SK-N-DZ (cell line): ENCODE measurements at regions not wholly inside any gene's neighbourhood (a gene's known extent, or its start where the extent isn't known, plus 50 kb on each side); places are given as distances from the start of the nearest gene placed in this dataset.
"Not testable (repeated sequence)": the region's sequence is repeated elsewhere in the genome, so short reads cannot be mapped to it uniquely, and the experiment has no call there.

Source experiments
- DNase-seq: peaks from one replicate; pipeline ENCODE4 v3.0.0-alpha.2; 2015; ENCODE audit warnings: low spot score

DNA sequence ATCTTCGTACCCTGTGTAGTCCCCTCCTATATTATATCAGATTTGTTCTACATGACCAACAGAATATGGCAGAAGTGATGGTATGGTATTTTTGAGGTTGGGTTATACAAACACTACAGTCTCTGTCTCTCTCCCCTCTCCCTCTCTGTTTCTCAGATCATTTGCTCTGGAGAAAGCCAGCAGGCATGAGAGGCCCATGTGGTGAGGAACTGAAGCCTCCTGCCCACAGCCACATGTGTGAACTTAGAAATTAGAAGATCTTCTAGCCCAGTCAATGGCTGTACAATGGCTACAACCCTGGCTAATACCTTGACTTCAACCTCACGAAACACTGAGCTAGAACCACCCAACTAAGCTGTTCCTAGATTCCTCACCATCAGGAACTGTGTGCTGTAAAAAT, 250.6 kb downstream of the SMAD2 start:
- no peak for DNase-seq

DNA sequence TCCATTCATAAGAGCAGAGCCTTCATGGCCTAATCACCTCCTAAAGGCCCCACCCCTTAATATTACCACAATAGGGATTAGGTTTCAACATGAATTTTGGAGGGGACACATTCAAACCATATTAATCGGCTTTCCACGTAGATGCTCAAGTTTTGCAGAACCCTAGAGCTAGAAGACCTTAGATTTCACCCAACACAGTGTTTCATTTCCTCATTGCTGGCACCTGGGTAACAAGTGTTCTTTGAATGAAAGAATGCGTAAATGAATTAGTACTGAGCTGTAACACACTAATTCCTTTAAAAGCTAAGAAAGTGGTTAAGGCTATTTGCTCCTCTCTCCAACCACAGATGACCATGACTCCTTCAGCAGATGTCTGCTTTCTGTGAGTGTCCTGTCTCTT, 252.5 kb downstream of the SMAD2 start:
- no peak for DNase-seq

DNA sequence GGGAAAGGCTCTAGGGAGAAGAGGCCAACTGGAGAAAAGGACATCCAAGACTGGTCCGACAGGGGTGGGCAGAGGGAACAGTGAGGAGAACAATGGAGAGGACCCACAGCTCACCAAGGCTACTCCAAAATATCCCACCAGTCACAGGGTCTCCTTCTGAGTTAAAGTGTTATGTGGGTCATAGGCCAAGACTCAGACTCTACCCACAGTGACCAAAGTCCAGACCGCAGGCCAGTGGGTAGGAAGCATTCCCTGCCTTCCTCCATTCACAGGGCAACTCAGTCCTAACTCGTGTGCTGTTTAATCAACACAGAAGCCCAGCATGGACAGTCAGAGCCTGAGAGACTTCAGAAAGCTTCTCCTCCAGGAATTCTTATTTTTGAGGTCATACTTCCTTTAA, 260.6 kb downstream of the SMAD2 start:
- no peak for DNase-seq

DNA sequence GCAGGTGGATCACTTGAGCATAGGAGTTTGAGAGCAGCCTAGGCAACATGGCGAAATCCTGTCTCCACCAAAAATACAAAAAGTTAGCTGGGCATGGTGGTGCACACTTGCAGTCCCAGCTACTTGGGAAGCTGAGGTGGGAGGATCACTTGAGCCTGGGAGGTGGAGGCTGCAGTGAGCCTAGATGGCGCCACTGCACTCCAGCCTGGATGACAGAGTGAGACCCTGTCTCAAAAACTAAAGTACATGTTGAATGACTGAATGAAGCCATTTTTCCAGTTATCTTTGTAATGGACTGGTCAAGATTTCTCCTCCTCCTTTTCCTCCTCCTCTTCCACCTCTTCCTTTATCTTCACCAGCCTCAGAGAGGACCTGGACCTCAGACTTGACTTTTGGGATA, 272.0 kb downstream of the SMAD2 start:
- DNase-seq: no peak

DNA sequence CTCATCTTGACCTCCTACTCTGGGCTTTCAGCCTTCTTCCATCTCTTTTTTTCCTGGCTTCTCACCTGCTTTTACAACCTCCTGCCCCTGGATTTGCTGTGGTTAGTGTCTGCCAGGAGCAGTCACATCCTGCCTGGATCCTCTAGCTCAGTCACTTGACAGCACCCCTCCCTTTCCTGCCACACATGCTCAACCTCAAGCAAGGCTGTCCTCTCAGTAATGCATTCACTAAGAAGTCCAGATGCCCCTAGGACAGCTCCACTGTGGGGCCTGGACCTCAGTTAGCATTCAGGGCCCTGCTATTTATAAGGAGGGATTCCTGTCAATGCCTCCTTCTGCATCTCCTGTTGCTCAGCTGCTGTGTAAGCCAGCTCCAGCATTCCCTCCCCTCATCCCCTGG, 275.5 kb downstream of the SMAD2 start:
- no peak for DNase-seq

DNA sequence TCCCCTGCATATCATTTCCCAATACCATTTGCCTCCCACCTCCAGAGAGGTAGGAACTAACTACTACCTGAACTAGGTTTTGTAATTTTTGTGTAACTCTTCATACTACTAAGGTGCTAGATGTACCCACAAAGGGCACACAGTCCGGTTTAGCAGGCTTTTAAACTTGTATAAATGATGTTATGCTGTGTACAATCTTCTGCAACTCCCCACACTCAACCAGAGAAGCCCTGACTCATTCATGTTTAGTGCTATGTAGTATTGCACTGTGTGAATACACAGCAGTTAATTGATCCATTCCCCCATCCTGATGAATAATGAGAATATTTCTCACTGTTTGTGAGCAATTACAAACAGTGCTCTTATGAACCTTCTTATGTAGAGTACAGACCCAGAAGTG, 285.6 kb downstream of the SMAD2 start:
- no peak for DNase-seq

DNA sequence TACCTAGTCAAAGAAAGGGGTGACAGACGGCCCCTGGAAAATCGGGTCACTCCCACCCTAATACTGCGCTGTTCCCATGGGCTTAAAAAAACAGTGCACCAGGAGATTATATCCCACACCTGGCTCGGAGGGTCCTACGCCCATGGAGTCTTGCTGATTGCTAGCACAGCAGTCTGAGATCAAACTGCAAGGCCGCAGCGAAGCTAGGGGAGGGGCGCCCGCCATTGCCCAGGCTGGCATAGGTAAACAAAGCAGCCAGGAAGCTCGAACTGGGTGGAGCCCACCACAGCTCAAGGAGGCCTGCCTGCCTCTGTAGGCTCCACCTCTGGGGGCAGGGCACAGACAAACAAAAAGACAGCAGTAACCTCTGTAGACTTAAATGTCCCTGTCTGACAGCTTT, 292.9 kb downstream of the SMAD2 start:
- DNase-seq: not testable (repeated sequence)

DNA sequence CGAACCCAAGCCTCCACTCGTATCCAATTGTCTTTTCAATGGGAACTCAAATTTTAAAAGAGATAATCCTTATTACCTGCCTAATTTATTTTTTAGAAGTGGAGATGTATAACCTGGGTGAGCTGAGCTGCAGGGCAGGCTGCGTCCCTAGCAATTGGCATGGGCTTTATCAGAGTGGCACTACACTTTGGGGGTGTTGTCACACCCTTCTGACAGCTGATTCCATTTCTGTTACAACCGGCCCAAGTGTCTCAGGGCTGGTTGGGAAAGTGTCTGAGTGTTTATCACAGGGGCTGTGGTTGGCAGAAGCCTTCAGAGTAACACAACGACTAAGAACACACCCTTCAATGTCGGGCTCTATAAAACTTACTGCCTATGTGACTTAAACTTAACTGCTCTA, 295.0 kb downstream of the SMAD2 start:
- DNase-seq: no peak

DNA sequence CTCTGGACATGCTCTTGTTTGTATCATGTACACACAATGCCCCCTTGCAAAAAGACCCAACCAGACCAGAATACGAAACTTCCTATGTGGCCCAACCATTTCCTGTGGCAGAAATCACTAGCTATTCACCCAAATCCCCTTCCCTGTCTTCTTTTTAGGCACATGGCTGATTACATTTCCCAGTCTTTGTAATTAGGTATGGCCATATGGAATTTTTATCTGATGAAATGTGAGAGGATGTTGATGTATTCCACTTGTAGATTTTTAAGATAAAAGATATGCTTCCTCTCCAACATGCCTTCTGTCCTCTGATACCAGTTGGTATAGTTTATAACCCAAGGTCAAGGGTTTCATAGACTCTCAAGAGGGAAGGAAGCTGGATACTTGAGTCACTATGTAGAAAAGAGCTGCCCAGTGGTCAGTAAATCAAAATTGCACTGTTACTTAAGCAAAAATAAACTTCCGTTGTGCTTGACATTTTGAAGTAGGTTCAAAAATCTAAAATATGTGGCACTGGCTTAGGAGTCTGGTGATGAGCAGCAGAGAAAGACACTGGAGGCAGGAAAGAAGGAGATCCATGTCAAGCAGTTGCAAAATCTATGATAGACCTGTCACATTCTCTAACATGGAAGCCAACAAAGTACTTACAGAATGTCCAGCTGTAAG, 297.4 kb downstream of the SMAD2 start:
- DNase-seq: peak; percentile 3

DNA sequence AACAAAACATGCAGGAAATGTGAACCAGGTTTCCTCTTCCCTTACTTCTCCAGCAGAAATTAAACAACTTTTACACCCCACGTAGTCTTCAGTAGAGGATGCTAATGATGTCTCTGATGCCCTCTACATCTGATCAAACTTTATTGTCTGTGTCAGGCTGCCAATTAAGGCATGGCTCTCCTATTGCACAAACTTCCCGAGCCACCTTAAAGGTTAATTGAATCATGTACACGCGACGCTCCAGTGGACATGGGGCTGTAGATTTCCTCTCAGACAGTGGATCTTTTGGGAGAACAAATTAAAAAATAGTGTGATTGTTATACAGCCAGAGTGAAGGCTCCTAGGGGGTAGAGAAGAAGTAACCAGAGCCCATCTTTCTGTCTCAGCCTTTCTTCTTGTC, 301.6 kb downstream of the SMAD2 start:
- no peak for DNase-seq

DNA sequence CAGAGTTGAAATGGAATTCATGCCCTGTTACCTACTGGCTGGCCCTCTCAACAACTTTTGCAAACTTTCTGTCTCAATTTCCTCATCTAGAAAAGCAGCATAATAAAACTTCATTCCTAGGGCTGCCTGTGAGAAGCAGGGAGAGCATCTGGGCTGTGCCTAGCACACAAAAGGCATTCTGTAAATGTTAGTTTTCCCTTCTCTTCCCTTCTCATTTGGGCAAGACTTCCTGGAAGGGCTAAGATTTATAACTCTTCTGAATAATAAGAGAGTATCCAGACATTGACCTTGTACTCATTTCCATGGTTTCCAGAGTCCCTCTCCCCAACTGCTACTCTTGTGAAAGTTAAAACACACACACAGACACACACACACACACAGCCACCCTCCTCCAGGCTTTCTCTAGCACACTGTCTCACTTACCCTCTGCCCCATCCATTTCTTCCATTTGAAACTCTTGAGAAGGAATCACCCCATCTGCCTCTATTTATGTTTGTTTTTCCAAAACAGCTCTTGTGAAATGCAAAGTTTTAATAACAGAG, 302.1 kb downstream of the SMAD2 start:
- no peak for DNase-seq

DNA sequence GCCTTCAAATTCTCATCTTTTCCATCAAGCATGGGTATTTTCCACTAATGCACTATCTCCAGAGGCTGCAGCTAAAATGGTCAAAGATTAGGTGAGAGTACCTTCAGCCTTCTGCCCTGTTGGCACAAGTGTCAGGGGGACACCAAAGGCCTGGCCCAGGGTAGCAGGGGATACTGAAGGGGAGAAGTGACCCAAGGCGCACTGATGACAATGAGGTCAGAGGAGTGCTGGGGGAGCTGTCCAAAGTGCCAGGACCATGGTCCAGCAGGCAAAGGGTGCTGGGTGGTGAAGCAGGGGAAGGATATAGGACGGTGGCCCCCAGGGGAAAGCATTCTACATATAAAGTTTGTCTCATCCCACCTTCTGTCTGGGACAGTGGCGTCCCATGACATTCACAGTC, 303.4 kb downstream of the SMAD2 start:
- DNase-seq: no peak

DNA sequence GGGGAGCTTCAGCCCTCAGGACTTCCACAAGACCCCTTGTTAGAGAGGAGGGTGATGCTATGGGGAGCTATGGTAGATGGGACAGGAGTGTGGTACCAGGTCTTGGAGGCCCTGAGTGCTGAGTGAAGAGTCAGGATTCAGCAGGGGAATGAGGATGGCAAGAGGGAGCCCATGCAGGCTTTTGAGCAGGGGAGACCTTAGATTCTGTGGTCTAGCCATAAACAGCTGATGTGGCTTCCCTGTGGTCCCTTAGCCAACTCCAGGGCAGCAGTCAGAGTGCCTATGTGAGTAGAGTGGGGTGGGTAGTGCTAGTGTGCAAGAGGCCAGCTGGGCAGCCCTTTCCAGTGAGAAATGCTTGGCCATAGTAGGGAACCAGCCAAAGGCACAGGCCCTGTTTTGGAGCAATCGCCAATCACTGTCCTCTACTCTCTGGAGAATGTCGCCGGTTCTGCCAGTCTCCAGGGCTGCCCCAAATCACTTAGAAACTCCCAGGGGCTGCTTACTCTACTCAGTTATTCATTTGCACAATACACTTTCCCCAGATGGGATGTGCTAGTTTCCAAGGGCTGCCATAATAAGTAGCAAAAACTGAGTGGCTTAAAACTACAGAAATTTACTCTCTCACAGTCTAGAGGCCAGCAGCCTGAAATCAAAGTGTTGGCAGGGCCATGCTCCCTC, 310.5 kb downstream of the SMAD2 start:
- no peak for DNase-seq

DNA sequence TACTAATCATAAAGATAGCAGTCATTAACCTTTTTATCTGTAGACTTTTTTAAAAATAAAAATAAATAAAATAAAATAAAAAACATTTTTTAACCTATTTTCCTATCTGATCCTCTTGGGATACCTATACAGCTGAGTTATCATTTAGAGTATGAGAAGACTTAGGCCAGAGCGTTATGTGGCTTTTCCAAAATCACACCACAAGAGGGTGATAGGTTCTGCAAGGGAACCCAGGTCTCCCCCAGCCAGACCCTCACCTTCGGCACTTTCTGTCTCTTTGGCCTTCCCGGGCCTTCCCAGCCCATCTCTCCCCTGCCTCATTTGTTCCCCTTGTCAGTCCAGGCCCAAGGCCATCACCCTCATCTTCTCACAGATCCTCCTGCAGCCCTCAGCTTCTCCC, 311.7 kb downstream of the SMAD2 start:
- no peak for DNase-seq

DNA sequence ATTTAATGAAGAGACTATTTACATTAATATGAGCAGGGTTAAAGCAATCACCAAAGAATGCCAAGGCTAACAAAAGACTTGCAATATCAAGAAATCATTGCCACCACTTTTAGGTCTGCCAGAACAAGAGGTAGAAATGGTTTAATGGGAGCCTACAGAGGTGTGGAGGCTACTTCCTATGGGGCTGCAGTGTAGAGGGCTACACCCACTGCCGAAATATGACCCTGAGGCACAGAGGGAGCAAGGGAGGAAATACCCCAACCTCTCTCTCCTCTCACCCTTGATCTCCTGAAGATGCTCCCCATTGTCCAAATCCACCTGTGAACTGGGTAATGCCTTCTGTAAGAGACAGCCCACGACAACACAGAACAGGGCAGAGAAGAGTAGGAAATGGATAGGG, 315.4 kb downstream of the SMAD2 start:
- no peak for DNase-seq

DNA sequence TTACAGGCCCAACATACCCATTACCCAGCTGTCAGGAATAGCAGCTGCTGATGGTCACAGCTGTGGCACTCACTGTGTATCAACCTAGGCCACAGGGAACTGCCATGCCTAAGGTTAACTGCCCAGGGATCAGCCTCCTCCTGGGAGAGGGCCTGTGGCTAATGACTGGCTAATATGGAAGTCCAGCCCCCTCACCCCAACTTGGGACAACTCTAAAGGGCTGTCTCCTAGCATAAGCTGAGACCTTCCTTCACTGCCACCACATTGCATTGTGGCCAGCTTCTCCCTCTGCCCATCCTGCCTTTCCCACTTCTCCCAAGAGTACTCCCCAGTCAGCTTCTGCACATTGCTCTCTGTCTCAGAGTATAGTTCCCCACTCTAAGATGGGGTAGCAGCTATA, 316.5 kb downstream of the SMAD2 start:
- no peak for DNase-seq

DNA sequence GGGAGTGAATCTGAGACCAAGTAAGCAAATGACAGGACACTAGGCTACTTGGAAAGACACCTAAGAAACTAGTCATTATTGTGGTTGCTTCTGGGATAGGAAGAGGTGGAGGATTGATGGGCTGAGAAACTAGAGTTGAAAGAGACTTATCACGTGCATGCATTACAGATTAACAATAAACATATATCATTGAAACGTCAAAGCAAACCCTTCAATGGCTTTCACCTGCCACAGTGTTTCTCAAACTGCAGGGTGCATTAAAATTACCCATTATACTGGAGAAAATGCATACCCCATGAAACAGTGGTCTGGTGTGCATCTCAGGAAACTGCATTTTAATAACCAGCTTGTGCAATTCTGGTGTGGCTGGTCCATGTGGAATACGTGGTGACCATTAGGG, 318.8 kb downstream of the SMAD2 start:
- DNase-seq: no peak

DNA sequence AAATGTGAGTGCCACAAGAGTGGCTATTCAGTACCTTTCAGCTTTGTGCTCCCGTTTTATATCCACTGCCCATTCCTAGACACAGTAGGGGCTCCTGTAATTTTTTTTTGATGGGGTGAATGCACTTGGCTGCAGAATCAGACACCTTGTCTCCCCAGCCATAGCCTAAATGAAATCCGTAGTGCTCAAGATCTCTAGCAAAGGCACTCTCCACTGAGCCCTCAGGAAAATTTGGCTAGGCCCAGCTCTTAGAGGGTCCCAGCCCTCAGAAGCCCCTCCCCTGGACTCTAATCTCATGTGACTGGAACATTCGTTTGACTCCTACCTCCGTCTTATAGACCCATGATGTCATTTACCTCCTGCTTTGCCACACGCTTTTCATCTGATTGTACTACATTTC, 323.9 kb downstream of the SMAD2 start:
- DNase-seq: no peak

DNA sequence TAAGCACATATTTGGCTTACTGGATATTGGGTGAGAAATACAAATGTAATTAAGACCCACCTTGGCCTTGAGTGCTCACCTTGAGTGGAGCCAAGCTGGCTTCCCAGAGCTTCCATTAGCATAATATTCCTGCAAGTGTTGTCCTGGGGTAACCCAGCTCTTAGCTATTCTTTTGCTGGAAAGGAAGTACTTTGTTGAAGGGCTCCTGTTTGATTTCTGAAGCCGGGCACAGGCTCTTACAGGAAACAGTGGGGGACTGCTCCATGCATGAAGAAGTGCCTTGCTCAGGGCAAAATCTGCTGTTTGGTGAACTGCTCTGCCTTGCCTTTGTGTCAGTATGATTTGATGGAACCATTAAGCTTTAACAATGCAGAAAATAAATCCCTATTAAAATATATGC, 325.4 kb downstream of the SMAD2 start:
- no peak for DNase-seq

DNA sequence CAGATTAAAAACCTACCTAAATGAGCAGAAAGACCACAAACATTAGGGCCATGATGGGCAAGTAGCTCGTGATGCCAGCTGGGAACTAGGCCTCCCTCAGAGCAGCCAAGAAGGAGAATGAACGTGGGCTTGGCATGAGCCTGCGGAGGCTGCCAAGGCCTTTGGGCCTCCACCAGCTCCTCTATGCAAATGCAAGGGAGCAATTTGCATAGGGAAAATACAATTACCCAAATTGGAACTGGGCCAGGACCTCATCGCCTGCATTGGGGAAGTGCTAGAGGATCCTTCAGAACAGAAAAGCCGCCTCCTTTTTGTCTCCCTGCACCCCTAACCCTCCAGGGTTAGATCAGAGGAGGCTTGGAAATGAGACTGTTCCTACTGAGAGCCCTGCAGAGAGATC, 326.4 kb downstream of the SMAD2 start:
- no peak for DNase-seq

DNA sequence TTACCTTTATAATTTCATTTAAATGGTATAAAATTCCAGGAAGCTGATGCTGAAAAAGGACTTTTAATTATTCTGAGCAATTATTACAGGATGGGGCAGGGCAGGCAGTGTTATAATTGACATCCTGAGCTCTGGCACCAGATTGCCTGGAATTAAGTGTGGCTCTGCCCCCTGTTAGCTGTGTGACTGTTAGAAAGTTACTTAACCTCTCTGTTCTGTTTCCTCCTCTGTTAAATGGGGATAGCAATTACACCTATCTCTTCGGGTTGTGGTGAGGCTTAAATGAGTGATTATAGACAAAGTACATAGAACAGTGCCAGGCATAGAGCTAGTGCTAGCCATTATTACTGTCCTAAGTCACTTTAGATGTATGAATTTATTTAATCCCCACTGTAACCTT, 327.3 kb downstream of the SMAD2 start:
- DNase-seq: no peak

DNA sequence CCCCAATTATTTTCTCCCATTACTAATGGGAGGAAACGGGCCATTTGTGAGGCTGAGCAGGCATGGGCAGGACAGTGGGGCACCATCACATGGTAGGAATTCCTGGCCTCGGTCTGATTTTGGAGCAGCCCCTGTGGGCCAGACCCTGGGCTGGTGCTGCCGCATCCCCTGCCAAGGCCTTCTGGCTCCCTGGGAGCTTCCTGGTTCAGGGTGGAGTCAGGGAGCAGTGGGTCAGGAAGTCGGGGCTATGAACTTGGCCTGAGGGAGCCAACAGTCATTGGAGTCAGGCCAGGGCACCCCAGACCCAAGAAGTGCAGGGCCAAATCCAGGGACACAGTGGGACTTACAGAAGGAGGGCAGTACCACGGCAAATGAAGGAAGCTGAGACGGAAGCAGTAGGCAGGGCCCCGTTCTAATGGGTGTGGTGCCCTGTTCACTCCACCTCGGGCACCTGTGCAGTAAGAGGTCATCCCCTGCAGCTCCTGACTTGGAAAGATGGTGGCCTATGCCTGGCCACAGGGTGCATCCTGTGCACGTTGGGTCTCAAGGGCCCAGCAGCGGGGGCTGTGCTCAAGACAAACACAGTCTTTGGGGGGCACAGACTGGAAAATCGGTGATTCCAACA, 328.1 kb downstream of the SMAD2 start:
- no peak for DNase-seq
